ENCODE measurements at regions not wholly inside any gene's neighbourhood (a gene's known extent, or its start where the extent isn't known, plus 50 kb on each side); places are given as distances from the start of the nearest gene placed in this dataset.

DNA sequence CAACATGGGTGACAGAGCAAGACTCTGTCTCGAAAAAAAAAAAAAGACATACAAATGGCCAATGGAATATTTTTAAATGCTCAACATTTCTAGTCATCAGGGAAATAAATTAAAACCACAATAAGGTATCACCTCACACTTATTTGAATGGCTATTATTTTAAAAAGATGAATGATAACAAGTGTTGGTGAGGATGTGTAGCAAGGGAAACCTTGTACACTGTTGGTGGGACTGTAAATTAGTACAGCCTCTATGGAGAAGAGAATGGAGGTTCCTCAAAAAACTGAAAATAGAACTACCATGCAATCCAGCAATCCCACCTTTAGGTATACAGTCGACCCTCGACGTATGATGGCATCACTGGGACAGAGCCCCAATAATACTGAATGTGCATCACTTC lies 65.4 kb upstream of the DIP2C start:
- in situ Hi-C loops (cut with HindIII; ENCODE audit: low sequenced_read_pairs), result loop anchor here (5.0 kb wide), 3 partner anchors 43 to 103 kb away; no protein-coding TSS in a partner anchor

DNA sequence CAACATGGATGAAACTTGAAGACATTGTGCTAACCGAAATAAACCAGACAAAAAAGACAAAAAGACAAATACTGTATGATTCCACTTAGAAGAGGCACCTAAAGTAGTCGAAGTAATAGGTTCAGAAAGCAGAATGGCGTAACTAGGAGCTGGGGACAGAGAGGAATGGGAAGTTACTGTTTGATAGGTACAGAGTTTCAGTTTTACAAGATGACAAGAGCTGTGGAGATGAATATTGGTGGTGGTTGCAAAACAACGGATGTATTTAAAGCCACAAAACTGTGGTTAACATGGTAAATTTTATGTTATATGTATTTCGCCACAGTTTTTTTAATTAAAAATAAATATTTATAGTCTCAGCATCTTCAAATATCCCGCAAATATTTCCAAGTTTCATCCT lies 64.1 kb upstream of the DIP2C start:
- in situ Hi-C loops (cut with HindIII; ENCODE audit: low sequenced_read_pairs), result loop anchor here (5.0 kb wide), 1 partner anchor 101 kb away; no protein-coding TSS in a partner anchor

DNA sequence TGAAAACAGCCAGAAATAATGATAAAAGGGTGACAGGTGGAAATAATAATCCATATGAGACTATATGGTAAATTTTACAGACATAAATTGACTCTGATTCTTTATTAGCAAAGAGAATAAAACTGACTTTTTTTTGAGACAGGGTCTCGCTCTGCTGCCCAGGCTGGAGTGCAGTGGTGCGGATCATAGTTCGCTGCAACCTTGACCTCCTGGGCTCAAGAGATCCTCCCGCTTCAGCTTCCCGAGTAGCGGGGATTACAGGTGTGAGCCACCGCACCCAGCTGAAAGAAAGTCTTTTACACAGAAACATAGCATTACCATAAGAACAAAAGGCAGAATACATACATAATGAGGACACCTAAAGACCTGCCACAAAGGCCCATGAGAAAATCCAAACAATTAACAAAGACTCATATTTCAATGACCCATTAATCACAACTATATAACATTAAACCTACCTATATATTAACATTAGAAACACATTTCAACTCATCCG lies 51.5 kb upstream of the DIP2C start:
- in situ Hi-C loops (cut with HindIII; ENCODE audit: low sequenced_read_pairs), result no loop called here

DNA sequence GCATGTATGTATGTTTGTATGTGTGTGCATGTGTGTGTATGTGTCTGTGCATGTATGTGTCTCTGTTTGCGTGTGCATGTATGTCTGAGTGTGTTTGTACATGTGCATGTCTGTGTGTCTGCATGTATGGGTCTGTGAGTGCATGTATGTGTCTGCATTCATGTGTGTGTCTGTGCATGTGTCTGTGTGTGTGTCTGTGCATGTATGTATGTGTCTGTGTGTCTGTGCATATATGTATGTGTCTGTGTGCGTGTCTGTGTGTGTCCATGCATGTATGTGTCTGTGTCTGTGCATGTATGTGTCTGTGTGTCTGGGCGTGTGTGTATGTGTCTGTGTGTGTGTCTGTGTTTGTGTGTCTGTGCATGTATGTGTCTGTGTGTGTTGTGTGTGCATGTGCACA lies 49.9 kb upstream of the DIP2C start:
- in situ Hi-C loops (cut with HindIII; ENCODE audit: low sequenced_read_pairs), result no loop called here

Data from endothelial cell of hepatic sinusoid (primary cell).